Body of pancreas (tissue), 4 donors: ENCODE measurements at regions not wholly inside any gene's neighbourhood (a gene's known extent, or its start where the extent isn't known, plus 50 kb on each side); places are given as distances from the start of the nearest gene placed in this dataset.

ENCODE experiments used
- ATAC-seq: fragments of 150-250 bp; one replicate; pipeline ENCODE4 v1.9.1; 2016
- DNase-seq, 4 donors: peaks; one replicate each; pipeline ENCODE4 v3.0.0-alpha.2; 2019
- H3K27ac ChIP-seq, 4 donors: fragments of 200-600 bp; sonication (generic); 1 replicate in 3 of 4; 2 replicates in 1 of 4; pipeline versions ENCODE4 v1.5.1 to v1.6.1; 2016 to 2019; ENCODE audit warnings: mild to moderate bottlenecking in 1 of 4, mixed read lengths in 1 of 4, moderate library complexity in 1 of 4
- H3K27me3 ChIP-seq, 2 donors: fragments of 200-600 bp; sonication (generic); one replicate each; pipeline ENCODE4 v1.6.0; 2016; ENCODE audit warnings: mild to moderate bottlenecking in 1 of 2
- H3K36me3 ChIP-seq, 2 donors: fragments of 200-600 bp; sonication (generic); replicated peaks in 1 of 2; 2 replicates each; pipeline ENCODE4 v1.5.1; 2016; ENCODE audit warnings: low read depth in 2 of 2; ENCODE audit not compliant: insufficient read depth in 1 of 2
- H3K4me1 ChIP-seq: fragments of 200-600 bp; sonication (generic); one replicate; pipeline ENCODE4 v1.6.0; 2016
- H3K4me3 ChIP-seq, 2 donors: fragments of 200-600 bp; sonication (generic); 1 replicate in 1 of 2; 2 replicates in 1 of 2; pipeline ENCODE4 v1.5.1; 2016 to 2019
- H3K9me3 ChIP-seq, 3 donors: fragments of 200-600 bp; sonication (generic); 1 replicate in 2 of 3; 2 replicates in 1 of 3; pipeline ENCODE4 v1.5.1; 2016
- POLR2A ChIP-seq, 3 donors: fragments of 450-650 bp; IDR thresholded peaks; one replicate each; pipeline ENCODE4 v1.6.1; 2016; ENCODE audit warnings: antibody characterized with exemption in 3 of 3, mild to moderate bottlenecking in 2 of 3
- WGBS, 2 donors: methylation state at CpG; one replicate each; pipeline ENCODE4 v1.1.5; 2017; 5-methylcytosine and 5-hydroxymethylcytosine counted together
- intact Hi-C: fragments of 100-400 bp; cut with DNase I; formaldehyde crosslinking; loops from one replicate; pipeline ENCODE4 v1.15.1; 2023
- TF ChIP-seq, protein P1 (sequence below), 7 experiments: fragments of 450-650 bp in 4 of 7; fragments of 200-600 bp in 3 of 7; sonication (generic) in 3 of 7; IDR thresholded peaks; one replicate each; pipeline ENCODE4 v1.5.1; 2016 to 2019; ENCODE audit warnings: antibody characterized with exemption in 7 of 7

DNA sequence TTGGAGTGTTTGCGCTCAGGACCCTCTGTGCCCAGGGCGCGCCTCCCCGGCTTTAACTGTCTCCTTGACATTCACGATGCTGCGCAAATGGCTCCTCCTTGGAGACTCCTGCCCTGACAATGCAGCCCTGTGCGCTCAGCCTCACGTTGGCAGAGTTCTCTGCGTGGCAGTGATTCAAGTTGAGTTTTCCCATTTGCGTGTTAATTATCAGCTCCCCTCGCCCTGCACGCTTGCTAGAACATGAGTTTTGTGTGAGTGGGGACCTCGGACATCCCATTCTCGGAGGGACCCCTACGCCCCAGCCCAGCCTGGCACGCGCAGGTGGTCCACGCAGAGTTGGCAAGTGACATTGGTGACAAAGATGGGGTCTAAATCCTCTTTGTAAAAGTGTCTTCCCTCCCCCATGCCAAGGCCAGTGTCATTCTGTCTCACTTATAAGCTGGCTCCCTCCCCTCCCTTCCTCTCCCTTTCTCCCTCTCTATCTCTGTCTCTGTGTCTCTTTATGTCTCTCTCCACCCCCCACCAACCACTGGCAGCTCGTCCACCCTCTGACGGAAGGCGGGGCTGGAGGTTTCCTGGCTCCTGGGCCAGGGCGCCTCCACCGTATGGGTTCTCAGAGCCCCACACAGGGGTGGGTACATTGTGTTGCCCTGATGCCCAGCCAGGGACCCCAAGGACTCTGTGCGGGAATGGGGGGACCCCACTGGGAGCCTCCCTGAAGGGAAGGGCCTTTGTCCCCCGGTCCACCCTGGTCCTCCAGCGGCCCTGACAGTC, 169.3 kb downstream of the OLFM1 start:
- TF ChIP-seq, protein P1, sequence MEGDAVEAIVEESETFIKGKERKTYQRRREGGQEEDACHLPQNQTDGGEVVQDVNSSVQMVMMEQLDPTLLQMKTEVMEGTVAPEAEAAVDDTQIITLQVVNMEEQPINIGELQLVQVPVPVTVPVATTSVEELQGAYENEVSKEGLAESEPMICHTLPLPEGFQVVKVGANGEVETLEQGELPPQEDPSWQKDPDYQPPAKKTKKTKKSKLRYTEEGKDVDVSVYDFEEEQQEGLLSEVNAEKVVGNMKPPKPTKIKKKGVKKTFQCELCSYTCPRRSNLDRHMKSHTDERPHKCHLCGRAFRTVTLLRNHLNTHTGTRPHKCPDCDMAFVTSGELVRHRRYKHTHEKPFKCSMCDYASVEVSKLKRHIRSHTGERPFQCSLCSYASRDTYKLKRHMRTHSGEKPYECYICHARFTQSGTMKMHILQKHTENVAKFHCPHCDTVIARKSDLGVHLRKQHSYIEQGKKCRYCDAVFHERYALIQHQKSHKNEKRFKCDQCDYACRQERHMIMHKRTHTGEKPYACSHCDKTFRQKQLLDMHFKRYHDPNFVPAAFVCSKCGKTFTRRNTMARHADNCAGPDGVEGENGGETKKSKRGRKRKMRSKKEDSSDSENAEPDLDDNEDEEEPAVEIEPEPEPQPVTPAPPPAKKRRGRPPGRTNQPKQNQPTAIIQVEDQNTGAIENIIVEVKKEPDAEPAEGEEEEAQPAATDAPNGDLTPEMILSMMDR (IDR thresholded peaks at IDR 0.05), result no peak
- no peak for TF ChIP-seq POLR2A (IDR thresholded peaks at IDR 0.05)
- no peak for DNase-seq

DNA sequence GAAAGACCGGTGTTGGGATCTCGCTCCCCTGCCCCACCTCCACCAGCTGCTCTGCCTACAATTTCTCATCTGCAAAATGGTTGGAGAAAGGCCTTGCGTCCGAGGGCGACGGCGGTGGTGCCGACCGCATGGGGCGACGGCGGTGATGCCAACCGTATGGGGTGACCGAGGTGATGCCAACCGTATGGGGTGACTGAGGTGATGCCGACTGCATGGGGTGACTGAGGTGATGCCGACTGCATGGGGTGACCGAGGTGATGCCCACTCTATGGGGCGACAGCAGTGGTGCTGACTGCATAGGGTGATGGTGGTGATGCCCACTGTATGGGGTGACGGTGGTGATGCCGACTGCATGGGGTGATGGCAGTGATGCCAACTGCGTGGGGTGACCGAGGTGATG, 171.0 kb downstream of the OLFM1 start:
- WGBS, 2 donors, result 84 to 91% methylated on average over 16 to 23 of the region's 23 CpGs
- Histone ChIP-seq H3K27me3 (no peaks in the 10 kb centered on the region), H3K36me3 (no peaks in the 10 kb centered on the region), H3K9me3 (no peaks in the 10 kb centered on the region), H3K27ac (no peak overlapping the region), H3K4me3 (no peak overlapping the region), H3K4me1 (no peaks in the 10 kb centered on the region)
- no peak for ATAC-seq
- intact Hi-C loops, result no loop called here
- DNase-seq, result no peak
- no peak for TF ChIP-seq POLR2A (IDR thresholded peaks at IDR 0.05)
- TF ChIP-seq, protein P1 (IDR thresholded peaks at IDR 0.05), result no peak

More for the DNA sequence above, 169.3 kb downstream of the OLFM1 start:
- Histone ChIP-seq H3K36me3 (no peaks in the 10 kb centered on the region), H3K27ac (no peak overlapping the region), H3K4me1 (no peaks in the 10 kb centered on the region), H3K4me3 (no peak overlapping the region), H3K27me3 (no peaks in the 10 kb centered on the region), H3K9me3 (no peaks in the 10 kb centered on the region)
- WGBS, 2 donors, result 84 to 85% methylated on average over 24 to 26 of the region's 26 CpGs
- ATAC-seq, result no peak
- intact Hi-C loops, result no loop called here

DNA sequence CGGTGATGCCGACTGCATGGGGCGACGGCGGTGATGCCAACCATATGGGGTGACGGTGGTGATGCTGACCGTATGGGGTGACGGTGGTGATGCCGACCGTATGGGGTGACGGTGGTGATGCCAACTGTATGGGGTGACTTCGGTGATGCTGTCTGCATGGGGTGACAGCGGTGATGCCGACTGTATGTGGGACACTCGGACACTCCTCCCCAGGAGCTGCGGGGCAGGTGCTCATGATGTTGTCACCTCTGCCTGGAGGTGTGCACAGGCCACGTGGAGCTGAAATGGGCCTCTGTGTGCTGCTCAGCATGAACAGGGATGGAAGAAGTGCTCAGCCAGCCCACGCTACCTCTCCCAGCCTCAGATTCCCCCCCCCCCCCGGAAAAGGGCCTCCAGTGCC, 171.8 kb downstream of the OLFM1 start:
- H3K27ac ChIP-seq, result no peak overlapping the region
- no peaks in the 10 kb centered on the region for H3K4me1 ChIP-seq
- H3K9me3 ChIP-seq, result no peaks in the 10 kb centered on the region
- WGBS, 2 donors, result 87 to 90% methylated on average over 16 to 18 of the region's 19 CpGs
- ATAC-seq (no peak), DNase-seq (no peak)
- H3K27me3 ChIP-seq, result no peaks in the 10 kb centered on the region
- intact Hi-C loops, result no loop called here
- no peak for TF ChIP-seq POLR2A (IDR thresholded peaks at IDR 0.05)
- TF ChIP-seq, protein P1 (IDR thresholded peaks at IDR 0.05), result no peak
- H3K4me3 ChIP-seq, result no peak overlapping the region
- no peaks in the 10 kb centered on the region for H3K36me3 ChIP-seq

DNA sequence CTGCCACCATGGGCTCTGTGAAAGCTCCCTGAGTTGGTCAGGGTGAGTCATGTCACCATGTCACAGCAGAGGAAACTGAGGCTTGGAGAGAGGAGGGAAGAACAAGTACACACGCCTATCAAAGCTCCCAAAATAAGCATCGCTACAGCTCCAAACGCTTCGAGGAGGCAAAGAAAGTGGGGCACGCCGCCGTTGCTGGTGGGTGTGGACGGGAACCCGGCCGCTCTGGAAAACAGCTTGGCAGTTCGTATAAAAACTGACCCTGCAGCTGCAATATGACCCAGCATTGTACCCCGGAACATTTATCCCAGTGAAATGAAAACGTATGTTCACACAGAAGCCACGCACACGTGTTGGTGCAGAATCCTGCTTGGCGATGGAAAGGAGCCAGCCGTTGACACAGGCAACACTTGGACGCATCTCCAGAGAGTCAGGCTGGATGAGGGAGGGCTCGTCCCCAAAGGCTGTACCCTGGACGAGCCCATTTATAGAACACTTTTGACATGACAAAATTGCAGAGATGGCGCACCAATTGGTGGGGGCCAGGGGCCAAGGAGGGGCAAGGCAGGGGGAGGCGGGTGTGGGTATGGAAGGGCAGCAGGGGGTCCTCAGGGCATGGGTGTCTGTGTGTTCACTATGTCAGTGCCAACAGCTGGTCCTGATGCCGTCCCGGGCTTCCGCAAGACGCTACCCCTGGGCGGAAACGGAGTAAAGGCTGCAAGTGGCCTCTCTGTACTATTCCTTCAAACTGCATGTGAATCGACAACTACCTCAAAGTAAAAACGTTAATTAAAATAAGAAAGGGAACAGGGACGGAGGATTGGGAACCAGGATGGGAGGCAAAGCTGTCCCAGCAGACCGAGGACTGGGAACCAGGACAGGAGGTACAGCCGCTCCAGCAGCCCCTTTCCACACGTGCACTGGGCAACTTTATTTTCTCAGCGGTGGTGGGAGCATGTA, 173.0 kb downstream of the OLFM1 start:
- intact Hi-C loops, result no loop called here
- 70 to 75% methylated on average over 26 to 35 of the region's 35 CpGs for WGBS, 2 donors
- ATAC-seq (no peak), DNase-seq (no peak)
- H3K36me3 ChIP-seq, result no peaks in the 10 kb centered on the region
- no peak overlapping the region for H3K27ac ChIP-seq
- no peaks in the 10 kb centered on the region for H3K9me3 ChIP-seq
- no peaks in the 10 kb centered on the region for H3K4me1 ChIP-seq
- no peak overlapping the region for H3K4me3 ChIP-seq
- TF ChIP-seq, protein P1 (IDR thresholded peaks at IDR 0.05), result no peak
- no peak for TF ChIP-seq POLR2A (IDR thresholded peaks at IDR 0.05)
- H3K27me3 ChIP-seq, result no peaks in the 10 kb centered on the region
